ENCODE measurements at regions not wholly inside any gene's neighbourhood (a gene's known extent, or its start where the extent isn't known, plus 50 kb on each side); places are given as distances from the start of the nearest gene placed in this dataset.

GRCh38 chr15:95265419-95265997, 1034.1 kb downstream of the MCTP2 start:
- no peak for DNase-seq

GRCh38 chr15:95266451-95267061, 1035.2 kb downstream of the MCTP2 start:
- DNase-seq = no peak

GRCh38 chr15:95267481-95267880, 1036.1 kb downstream of the MCTP2 start:
- DNase-seq = no peak

- no peak for DNase-seq
These were observed 1038.2 kb downstream of the MCTP2 start for GRCh38 chr15:95269242-95270183.

GRCh38 chr15:95274101-95274500, 1042.7 kb downstream of the MCTP2 start:
- DNase-seq = no peak

- DNase-seq = no peak
These were observed 1045.9 kb downstream of the MCTP2 start for GRCh38 chr15:95277266-95277665.

GRCh38 chr15:95278532-95279245, 1047.3 kb downstream of the MCTP2 start:
- no peak for DNase-seq

GRCh38 chr15:95279277-95280019, 1048.1 kb downstream of the MCTP2 start:
- DNase-seq = no peak

GRCh38 chr15:95280711-95281110, 1049.3 kb downstream of the MCTP2 start:
- DNase-seq = no peak

GRCh38 chr15:95281470-95281869, 1049.0 kb upstream of the NR2F2 start:
- DNase-seq = no peak

GRCh38 chr15:95284492-95284891, 1046.0 kb upstream of the NR2F2 start:
- no peak for DNase-seq

GRCh38 chr15:95284933-95285421, 1045.5 kb upstream of the NR2F2 start:
- peak; percentile 48 for DNase-seq

- no peak for DNase-seq
These were observed 1044.1 kb upstream of the NR2F2 start for GRCh38 chr15:95286352-95286880.

- no peak for DNase-seq
These were observed 1042.8 kb upstream of the NR2F2 start for GRCh38 chr15:95287720-95288103.

- DNase-seq = no peak
These were observed 1041.9 kb upstream of the NR2F2 start for GRCh38 chr15:95288626-95289025.

- no peak for DNase-seq
These were observed 1040.1 kb upstream of the NR2F2 start for GRCh38 chr15:95290176-95290974.

- peak; percentile 41 for DNase-seq
These were observed 1038.5 kb upstream of the NR2F2 start for GRCh38 chr15:95291898-95292472.

GRCh38 chr15:95292785-95293450, 1037.6 kb upstream of the NR2F2 start:
- no peak for DNase-seq

GRCh38 chr15:95293456-95294031, 1037.0 kb upstream of the NR2F2 start:
- DNase-seq = no peak

- no peak for DNase-seq
These were observed 1035.1 kb upstream of the NR2F2 start for GRCh38 chr15:95295363-95295762.

Data from activated CD4-positive, alpha-beta T cell treated with anti-CD3 and anti-CD28 coated beads, Interleukin-2, amount 50 U/mL, for 16 hours (primary cell).